ENCODE measurements at regions not wholly inside any gene's neighbourhood (a gene's known extent, or its start where the extent isn't known, plus 50 kb on each side); places are given as distances from the start of the nearest gene placed in this dataset.

DNA sequence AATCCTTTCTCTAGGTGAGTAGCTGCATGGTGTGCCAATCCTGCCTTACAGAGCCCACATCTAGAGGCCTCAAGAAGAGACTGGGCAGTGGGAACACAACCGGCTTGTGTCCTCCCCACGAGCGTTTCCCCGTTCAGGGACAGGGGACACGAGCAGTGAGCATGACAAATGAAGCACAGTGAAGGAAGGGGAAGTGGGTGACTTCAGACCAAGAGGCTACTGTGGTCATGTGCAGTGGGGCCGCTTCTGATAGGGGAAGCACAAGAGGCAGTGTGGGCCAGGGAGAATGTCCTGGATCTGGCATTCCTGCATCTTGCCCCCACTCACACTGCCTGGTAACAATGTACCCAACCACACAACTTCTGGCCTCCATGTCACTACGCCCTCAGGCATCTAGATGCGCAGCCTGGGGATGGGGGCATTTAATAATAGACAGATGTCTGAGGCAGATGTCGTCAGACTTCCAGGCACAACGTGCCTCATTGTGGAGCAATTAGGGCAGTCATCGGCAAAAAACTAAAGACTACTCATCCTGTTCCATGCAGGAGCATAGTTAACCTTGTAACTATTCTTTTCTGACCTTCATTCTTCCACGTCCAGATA is 155.6 kb upstream of the NBPF11 start:
- no peak for TF ChIP-seq CTCF (IDR thresholded peaks at IDR 0.05; ENCODE audit: low read depth, low read length, missing input control)
- no peak for TF ChIP-seq GABPA (IDR thresholded peaks at IDR 0.05 in 1 of 2, conservative IDR thresholded peaks at IDR 0.05 in 1 of 2)
- no peak for TF ChIP-seq SP1 (IDR thresholded peaks at IDR 0.05)
- TF ChIP-seq YY1 (IDR thresholded peaks at IDR 0.05) = no peak

All from liver (tissue), 3 donors.